ENCODE measurements at regions not wholly inside any gene's neighbourhood (a gene's known extent, or its start where the extent isn't known, plus 50 kb on each side); places are given as distances from the start of the nearest gene placed in this dataset.

- no peak for TF ChIP-seq FOS (IDR thresholded peaks at IDR 0.05; ENCODE audit: low read depth, low read length)
- TF ChIP-seq CTCF (conservative IDR thresholded peaks at IDR 0.05; ENCODE audit: low read depth, low read length) = no peak
- TF ChIP-seq POLR2A (IDR thresholded peaks at IDR 0.05; ENCODE audit: low read depth, low read length) = no peak
- TF ChIP-seq RAD21 (IDR thresholded peaks at IDR 0.05; ENCODE audit: low read length) = no peak
- TF ChIP-seq CEBPB (IDR thresholded peaks at IDR 0.05; ENCODE audit: low read depth, low read length) = no peak
- TF ChIP-seq USF2 (IDR thresholded peaks at IDR 0.05; ENCODE audit: low read depth, low read length) = no peak
- TF ChIP-seq RCOR1 (IDR thresholded peaks at IDR 0.05; ENCODE audit: insufficient replicate concordance, low read length) = no peak
- no peak for TF ChIP-seq MAFK (IDR thresholded peaks at IDR 0.05; ENCODE audit: low read depth, low read length)
- TF ChIP-seq MXI1 (IDR thresholded peaks at IDR 0.05; ENCODE audit: borderline replicate concordance, low read depth, low read length) = no peak
- TF ChIP-seq, protein P1, sequence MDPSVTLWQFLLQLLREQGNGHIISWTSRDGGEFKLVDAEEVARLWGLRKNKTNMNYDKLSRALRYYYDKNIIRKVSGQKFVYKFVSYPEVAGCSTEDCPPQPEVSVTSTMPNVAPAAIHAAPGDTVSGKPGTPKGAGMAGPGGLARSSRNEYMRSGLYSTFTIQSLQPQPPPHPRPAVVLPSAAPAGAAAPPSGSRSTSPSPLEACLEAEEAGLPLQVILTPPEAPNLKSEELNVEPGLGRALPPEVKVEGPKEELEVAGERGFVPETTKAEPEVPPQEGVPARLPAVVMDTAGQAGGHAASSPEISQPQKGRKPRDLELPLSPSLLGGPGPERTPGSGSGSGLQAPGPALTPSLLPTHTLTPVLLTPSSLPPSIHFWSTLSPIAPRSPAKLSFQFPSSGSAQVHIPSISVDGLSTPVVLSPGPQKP (IDR thresholded peaks at IDR 0.05; ENCODE audit: borderline replicate concordance, low read depth, low read length) = no peak
- no peak for TF ChIP-seq BHLHE40 (IDR thresholded peaks at IDR 0.05; ENCODE audit: low read depth, low read length)
These were observed 212.0 kb downstream of the RPAP3 start for GRCh38 chr12:47493801-47494200.
